Hindlimb muscle (tissue), 1 donor: ENCODE measurements at regions not wholly inside any gene's neighbourhood (a gene's known extent, or its start where the extent isn't known, plus 50 kb on each side); places are given as distances from the start of the nearest gene placed in this dataset.
"Not testable (repeated sequence)": the region's sequence is repeated elsewhere in the genome, so short reads cannot be mapped to it uniquely, and the experiment has no call there.

Experiments used
- DNase-seq: peaks from one replicate; pipeline ENCODE4 v3.0.0-alpha.2; 2013

- DNase-seq, result no peak
Measured at GRCh38 chr22:22745225-22746060, 101.0 kb downstream of the GGTLC2 start.

GRCh38 chr22:22746061-22746962 is 101.9 kb downstream of the GGTLC2 start:
- no peak for DNase-seq

GRCh38 chr22:22746963-22747933 is 102.8 kb downstream of the GGTLC2 start:
- no peak for DNase-seq

- no peak for DNase-seq
Measured at GRCh38 chr22:22748297-22748743, 103.9 kb downstream of the GGTLC2 start.

GRCh38 chr22:22748756-22749155 is 104.3 kb downstream of the GGTLC2 start:
- DNase-seq, result no peak

GRCh38 chr22:22749167-22749758 is 104.8 kb downstream of the GGTLC2 start:
- no peak for DNase-seq

- DNase-seq, result no peak
Measured at GRCh38 chr22:22750335-22751042, 106.1 kb downstream of the GGTLC2 start.

GRCh38 chr22:22751043-22751603 is 106.7 kb downstream of the GGTLC2 start:
- DNase-seq, result no peak

- no peak for DNase-seq
Measured at GRCh38 chr22:22752199-22752555, 107.8 kb downstream of the GGTLC2 start.

- no peak for DNase-seq
Measured at GRCh38 chr22:22752556-22753477, 108.4 kb downstream of the GGTLC2 start.

- no peak for DNase-seq
Measured at GRCh38 chr22:22753526-22754267, 109.3 kb downstream of the GGTLC2 start.

GRCh38 chr22:22754268-22754657 is 109.8 kb downstream of the GGTLC2 start:
- no peak for DNase-seq

GRCh38 chr22:22754961-22755777 is 110.8 kb downstream of the GGTLC2 start:
- DNase-seq, result no peak

- DNase-seq, result no peak
Measured at GRCh38 chr22:22755778-22756100, 111.3 kb downstream of the GGTLC2 start.

- DNase-seq, result no peak
Measured at GRCh38 chr22:22756109-22756508, 111.7 kb downstream of the GGTLC2 start.

- DNase-seq, result not testable (repeated sequence)
Measured at GRCh38 chr22:22756551-22757201, 112.3 kb downstream of the GGTLC2 start.

- DNase-seq, result not testable (repeated sequence)
Measured at GRCh38 chr22:22758101-22758807, 113.8 kb downstream of the GGTLC2 start.
